Effector memory CD8-positive, alpha-beta T cell (primary cell): ENCODE measurements at regions not wholly inside any gene's neighbourhood (a gene's known extent, or its start where the extent isn't known, plus 50 kb on each side); places are given as distances from the start of the nearest gene placed in this dataset.

Experiments
- ATAC-seq: fragments of 150-1000 bp; cut with Tn5 transposase; replicated peaks from 2 replicates; pipeline ENCODE4 v1.10.0; 2021; ENCODE audit warnings: mild to moderate bottlenecking, moderate library complexity
- DNase-seq, 3 experiments: peaks; one replicate each; pipeline ENCODE4 v3.0.0; 2021
- H3K27ac Mint-ChIP-seq, 2 donors: one replicate each; pipeline ENCODE4 v1.8.0; 2022; ENCODE audit warnings: mild to moderate bottlenecking in 2 of 2, mixed read lengths in 2 of 2, moderate library complexity in 2 of 2
- H3K27me3 Mint-ChIP-seq, 2 donors: one replicate each; pipeline ENCODE4 v1.8.0; 2022; ENCODE audit warnings: mixed read lengths in 2 of 2
- H3K36me3 Mint-ChIP-seq: one replicate; pipeline ENCODE4 v1.8.0; 2022; ENCODE audit warnings: mild to moderate bottlenecking, moderate library complexity, mixed read lengths; ENCODE audit not compliant: insufficient read depth
- H3K4me1 Mint-ChIP-seq, 2 donors: one replicate each; pipeline ENCODE4 v1.8.0; 2022; ENCODE audit warnings: low read depth in 2 of 2, mixed read lengths in 2 of 2
- H3K4me3 Mint-ChIP-seq, 2 donors: one replicate each; pipeline ENCODE4 v1.8.0; 2022; ENCODE audit warnings: mild to moderate bottlenecking in 2 of 2, mixed read lengths in 2 of 2, moderate library complexity in 2 of 2
- H3K9me3 Mint-ChIP-seq, 2 donors: one replicate each; pipeline ENCODE4 v1.8.0; 2022; ENCODE audit warnings: mixed read lengths in 2 of 2

GRCh38 chr17:77888242-77889134 lies 70.0 kb upstream of the TNRC6C start:
- DNase-seq (no peak), ATAC-seq (no peak)
- Mint-ChIP-seq H3K36me3 (peaks cover 21% of the 10 kb centered on the region), H3K4me3 (peak overlapping the region; percentile 89 to 93), H3K4me1 (peaks cover 42 to 46% of the 10 kb centered on the region in 2 donors), H3K27me3 (no peaks in the 10 kb centered on the region), H3K27ac (peak overlapping the region; percentile 97 to 99), H3K9me3 (no peaks in the 10 kb centered on the region)

DNA sequence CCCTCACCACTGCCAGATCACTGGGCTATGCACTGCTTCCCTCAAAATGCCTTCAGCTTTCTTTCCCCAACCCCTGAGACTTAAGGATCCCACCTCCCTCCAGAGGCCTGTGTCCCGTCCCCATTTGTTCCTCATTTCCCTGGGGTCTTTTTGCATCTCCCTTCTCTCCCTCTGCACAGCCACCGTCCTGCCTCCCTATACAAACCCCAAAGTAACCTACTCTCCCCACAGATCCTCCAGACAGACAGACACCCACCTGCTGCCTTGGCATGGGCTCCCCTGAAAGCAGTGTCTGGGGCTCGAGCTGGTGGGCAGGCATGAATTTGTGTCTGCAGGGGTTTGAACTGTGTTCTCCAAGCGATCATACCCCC lies 69.4 kb upstream of the TNRC6C start:
- H3K27ac Mint-ChIP-seq = peak overlapping the region; percentile 97 to 99
- peak overlapping the region in 1 of 2 donors; percentile 89 for H3K4me3 Mint-ChIP-seq
- H3K9me3 Mint-ChIP-seq = no peaks in the 10 kb centered on the region
- no peaks in the 10 kb centered on the region for H3K27me3 Mint-ChIP-seq
- peaks cover 17% of the 10 kb centered on the region for H3K36me3 Mint-ChIP-seq
- ATAC-seq = no peak
- DNase-seq = no peak
- H3K4me1 Mint-ChIP-seq = peaks cover 43 to 44% of the 10 kb centered on the region in 2 donors

- Mint-ChIP-seq H3K9me3 (no peaks in the 10 kb centered on the region), H3K27me3 (no peaks in the 10 kb centered on the region), H3K4me3 (no peak overlapping the region), H3K36me3 (peaks cover 17% of the 10 kb centered on the region), H3K27ac (no peak overlapping the region), H3K4me1 (peaks cover 38 to 40% of the 10 kb centered on the region in 2 donors)
- no peak for ATAC-seq
- no peak for DNase-seq
Measured at GRCh38 chr17:77889866-77890760, 68.4 kb upstream of the TNRC6C start.

DNA sequence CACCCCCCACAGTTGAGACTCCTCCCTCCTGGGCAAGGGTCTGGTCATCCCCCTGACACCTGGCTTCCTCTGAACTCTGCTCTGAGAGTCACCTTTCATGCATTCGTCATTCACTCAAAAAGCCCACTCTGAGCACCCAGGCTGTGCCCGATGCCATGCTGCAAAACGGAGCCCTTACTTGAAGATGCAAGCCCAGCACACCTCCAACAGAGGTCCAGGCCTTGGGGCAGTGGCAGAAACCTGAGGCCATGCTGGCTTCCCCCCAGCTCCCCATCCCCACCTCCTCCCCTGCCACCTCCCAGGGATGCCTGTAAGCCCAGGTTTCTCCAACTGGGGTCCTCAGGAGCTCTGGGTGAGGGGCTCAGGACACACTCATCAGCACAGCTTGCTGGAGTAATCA lies 67.7 kb upstream of the TNRC6C start:
- Mint-ChIP-seq H3K4me1 (peaks cover 35 to 38% of the 10 kb centered on the region in 2 donors), H3K27ac (no peak overlapping the region)

DNA sequence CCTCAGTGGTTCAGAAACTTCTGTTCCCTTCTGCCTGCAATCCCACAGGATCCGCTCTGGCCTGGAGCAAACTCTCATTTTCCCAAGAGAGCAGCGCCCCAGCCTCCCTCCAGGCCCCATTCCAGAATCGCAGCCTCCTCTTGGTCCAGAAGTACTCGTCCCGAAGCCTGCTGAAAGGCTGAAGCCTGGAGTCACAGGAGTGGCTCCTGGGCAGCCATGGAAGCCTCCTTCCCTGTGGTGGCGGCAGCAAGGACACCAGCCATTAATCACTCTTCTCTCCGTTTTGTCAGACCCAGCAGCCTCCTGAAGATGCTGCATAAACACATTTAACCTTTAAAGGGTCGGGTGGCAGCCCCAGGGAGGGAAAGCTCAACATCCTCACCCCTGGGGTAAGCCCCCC lies 66.9 kb upstream of the TNRC6C start:
- peaks cover 15% of the 10 kb centered on the region for H3K36me3 Mint-ChIP-seq
- H3K9me3 Mint-ChIP-seq = no peaks in the 10 kb centered on the region
- H3K4me3 Mint-ChIP-seq = no peak overlapping the region
- no peaks in the 10 kb centered on the region for H3K27me3 Mint-ChIP-seq
- peak overlapping the region in 1 of 2 donors; percentile 69 for H3K27ac Mint-ChIP-seq
- DNase-seq (no peak), ATAC-seq (no peak)
- H3K4me1 Mint-ChIP-seq = peaks cover 29 to 32% of the 10 kb centered on the region in 2 donors

More for the DNA sequence above, 67.7 kb upstream of the TNRC6C start:
- no peak for ATAC-seq
- Mint-ChIP-seq H3K27me3 (no peaks in the 10 kb centered on the region), H3K36me3 (peaks cover 17% of the 10 kb centered on the region), H3K9me3 (no peaks in the 10 kb centered on the region), H3K4me3 (no peak overlapping the region)
- no peak for DNase-seq

GRCh38 chr17:77892031-77892430 lies 66.5 kb upstream of the TNRC6C start:
- Mint-ChIP-seq H3K4me1 (peaks cover 24 to 28% of the 10 kb centered on the region in 2 donors), H3K36me3 (peaks cover 15% of the 10 kb centered on the region), H3K27me3 (no peaks in the 10 kb centered on the region), H3K27ac (peak overlapping the region in 1 of 2 donors; percentile 69), H3K9me3 (no peaks in the 10 kb centered on the region), H3K4me3 (no peak overlapping the region)
- ATAC-seq = no peak
- DNase-seq = no peak

DNA sequence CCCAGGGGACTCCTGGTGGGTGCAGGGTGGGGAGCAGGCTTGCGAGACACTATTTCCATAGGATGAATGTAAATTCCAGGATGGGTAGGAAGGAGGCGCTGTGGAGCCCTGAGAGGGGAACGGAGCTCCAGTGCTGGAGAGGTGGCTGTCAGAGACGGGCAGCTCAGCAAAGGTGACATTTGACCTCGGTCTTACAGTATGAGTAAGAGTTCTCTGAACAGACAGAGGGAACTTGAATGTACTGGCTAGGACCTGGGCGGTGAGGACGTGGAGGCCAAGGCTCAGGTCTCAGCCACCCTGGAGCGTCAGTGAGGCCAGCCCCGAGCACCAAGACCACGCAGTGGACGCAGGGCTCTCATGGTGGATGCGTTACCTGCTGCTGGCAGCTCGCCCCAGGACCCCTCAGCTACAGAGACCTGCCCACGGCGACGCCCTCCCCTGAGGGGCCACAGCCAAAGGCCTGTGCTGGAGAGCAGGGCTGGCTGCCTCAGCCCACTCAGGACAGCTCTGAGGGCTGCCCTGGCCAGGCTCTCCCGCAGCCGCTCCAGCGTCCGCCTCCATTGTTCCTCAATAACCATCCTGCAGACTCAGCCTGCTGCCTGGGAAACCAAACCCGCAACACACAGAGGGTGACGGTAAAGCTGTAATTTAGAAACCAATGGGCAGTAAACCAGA lies 65.9 kb upstream of the TNRC6C start:
- Mint-ChIP-seq H3K27me3 (no peaks in the 10 kb centered on the region), H3K9me3 (no peaks in the 10 kb centered on the region), H3K36me3 (peaks cover 12% of the 10 kb centered on the region), H3K4me3 (no peak overlapping the region), H3K4me1 (peaks cover 19 to 23% of the 10 kb centered on the region in 2 donors), H3K27ac (peak overlapping the region; percentile 69 to 74)
- ATAC-seq (no peak), DNase-seq (no peak)

DNA sequence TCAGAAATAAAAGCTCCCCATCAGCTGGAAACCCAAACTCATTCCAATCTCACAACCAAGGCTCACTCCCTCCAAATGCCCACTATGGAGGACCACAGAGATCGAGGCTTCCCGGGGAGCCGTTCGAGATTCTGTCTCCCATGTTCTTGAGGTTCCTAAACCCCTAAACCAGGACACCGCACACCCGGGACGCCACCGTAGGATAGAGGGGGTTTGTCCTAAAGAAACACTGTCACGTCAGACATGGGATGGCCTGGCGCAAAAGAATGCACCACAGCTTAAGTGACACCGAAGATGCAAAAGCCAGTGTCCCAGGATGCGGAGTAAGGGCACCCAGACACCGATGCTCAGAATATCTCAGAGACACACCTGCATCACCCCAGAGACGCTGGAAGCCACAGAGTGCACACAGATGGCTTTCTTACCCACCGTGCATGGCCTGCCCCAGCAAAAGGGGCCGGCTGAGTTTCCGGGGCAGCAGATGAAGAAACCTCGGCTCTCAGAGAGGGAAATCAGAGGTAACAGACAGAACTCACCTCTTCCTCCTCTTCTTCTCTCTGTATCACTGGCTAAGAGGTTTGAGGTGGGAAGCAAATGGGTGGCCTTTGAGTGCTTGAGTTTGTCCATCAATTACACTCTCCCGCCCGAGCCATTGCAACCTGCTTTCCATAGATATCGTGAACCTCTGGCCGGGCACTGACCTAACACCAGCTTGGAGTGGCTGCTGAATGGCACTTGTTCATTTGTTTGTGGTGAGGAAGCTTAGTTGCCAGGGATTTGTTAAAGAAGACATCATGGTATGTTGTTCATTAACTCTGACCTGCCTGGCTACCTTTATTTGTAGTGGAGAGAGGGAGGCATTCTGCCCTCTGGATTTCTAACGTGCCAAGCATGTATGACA lies 65.1 kb upstream of the TNRC6C start:
- peak overlapping the region; percentile 74 to 85 for H3K27ac Mint-ChIP-seq
- H3K27me3 Mint-ChIP-seq = no peaks in the 10 kb centered on the region
- peak; percentile 46 for ATAC-seq
- peaks cover 13 to 15% of the 10 kb centered on the region in 2 donors for H3K4me1 Mint-ChIP-seq
- no peaks in the 10 kb centered on the region for H3K9me3 Mint-ChIP-seq
- DNase-seq = no peak
- no peak overlapping the region for H3K4me3 Mint-ChIP-seq
- H3K36me3 Mint-ChIP-seq = peaks cover 10% of the 10 kb centered on the region

DNA sequence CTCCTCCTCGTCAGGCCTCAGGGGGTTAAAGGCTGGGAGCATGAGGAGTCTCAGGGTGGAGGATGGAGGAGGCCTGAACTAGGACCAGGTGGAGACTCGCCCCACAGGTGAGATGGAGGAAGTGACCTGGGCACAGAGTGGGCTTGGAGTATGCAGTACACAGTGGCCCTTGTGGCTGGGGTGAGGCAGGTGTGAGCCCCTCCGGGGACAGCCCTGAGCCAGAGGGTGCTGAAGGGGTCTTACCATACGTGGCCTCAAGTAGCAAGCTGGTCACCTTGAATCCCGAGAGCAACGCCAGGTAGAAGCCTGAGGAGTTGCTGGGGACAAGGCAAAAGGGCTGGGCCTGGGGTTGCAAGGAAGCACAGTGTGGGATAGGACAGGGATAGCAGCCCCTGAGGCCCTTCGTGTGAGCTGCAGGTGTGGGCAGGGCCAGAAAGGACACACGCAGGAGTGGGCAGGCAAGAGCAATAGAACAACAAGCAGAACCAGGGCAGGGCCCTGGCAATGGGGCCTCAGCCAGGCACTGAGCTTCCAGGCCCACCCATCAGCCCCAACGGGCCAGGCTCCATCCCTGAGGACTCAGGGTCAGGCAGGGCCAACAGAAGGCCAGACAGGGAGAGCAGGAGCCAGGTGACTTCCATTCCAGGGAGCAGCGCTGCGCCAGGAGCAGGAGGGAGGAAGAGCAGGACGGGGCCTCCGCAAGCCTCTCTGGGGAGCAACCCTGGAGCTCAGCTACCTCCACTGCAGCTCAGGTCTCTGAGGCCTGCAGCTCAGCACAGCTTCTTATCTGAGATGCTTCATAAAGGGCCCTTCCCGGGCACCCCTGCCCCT lies 64.2 kb upstream of the TNRC6C start:
- ATAC-seq (no peak), DNase-seq (no peak)
- no peaks in the 10 kb centered on the region for H3K27me3 Mint-ChIP-seq
- peaks cover 6% of the 10 kb centered on the region for H3K36me3 Mint-ChIP-seq
- H3K4me3 Mint-ChIP-seq = no peak overlapping the region
- H3K27ac Mint-ChIP-seq = peak overlapping the region; percentile 79 to 85
- H3K9me3 Mint-ChIP-seq = no peaks in the 10 kb centered on the region
- peaks cover 9 to 11% of the 10 kb centered on the region in 2 donors for H3K4me1 Mint-ChIP-seq

DNA sequence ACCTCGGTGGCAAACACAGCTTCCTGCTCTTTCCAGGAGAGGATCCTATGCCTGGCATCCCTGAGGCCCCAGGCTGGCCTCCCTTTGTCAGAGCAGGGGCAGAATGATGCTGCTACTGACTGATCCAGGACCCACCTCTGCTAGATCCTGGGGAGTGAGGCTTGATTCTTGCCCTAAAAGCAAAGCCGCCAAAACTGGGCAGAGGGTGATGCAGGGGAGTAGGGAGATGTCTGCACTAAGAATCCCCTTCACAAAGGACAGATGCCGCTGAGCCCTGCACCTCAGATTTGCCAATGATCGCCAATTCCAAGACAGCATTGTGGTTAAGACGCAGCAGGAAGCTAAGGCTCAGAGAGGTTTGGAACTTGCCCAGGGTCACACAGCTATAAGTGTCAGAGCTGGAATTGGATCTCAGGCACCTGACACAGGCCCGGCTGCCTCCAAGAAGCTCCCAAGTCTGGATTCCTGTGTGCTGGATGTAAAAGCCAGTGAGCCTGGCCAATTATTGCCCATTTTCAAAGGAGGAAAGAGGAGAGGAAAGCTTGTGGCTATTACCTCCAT lies 60.7 kb upstream of the TNRC6C start:
- peaks cover under 1 to 1% of the 10 kb centered on the region in 2 donors for H3K27me3 Mint-ChIP-seq
- no peak for ATAC-seq

DNA sequence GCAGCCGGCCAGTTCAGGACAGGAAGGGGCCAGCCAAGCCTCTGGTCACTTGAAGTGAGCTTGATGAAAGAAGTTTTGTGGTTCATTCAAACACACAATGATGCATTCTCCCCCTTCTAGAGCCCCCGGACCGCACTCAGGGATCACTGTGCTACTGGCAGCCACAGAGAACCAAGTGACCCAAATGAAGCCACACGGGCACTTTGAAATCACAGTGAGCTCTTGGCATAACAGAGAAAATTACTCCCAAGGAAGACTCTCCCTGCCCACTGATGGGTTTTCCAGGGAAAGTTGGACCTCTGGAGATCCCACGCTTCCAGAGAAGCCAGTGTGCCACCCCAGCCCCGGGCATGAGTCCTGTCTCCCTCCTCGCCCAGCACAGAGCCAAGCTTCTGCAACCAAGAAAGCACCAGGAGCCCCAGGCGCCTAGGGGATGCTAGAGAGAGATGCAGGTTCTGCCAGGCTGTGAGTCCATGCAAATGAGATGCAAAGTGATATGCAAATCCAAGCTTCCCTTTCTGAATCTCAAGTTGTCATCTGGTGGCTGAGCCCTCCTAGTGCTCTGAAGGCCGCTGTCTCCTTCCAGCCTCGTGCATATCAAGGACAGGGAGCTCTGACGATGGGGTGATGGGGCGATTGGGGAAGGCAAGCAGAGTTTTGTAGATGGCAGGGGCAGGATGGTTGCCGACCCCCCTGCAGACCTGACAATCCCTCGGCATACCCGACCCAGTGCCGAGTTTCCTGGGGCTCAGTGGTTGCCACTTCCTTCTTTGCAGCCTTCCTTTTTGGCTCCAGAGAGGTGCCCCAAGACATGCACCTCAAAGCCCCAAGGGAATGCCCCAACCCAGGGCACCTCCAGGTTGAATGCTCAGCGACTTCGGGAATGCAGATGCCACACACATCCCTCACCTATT lies 59.7 kb upstream of the TNRC6C start:
- no peak overlapping the region for H3K27ac Mint-ChIP-seq
- DNase-seq = no peak
- no peak for ATAC-seq
- peaks cover 10 to 11% of the 10 kb centered on the region in 2 donors for H3K27me3 Mint-ChIP-seq
- H3K4me3 Mint-ChIP-seq = no peak overlapping the region
- H3K4me1 Mint-ChIP-seq = peaks cover 10 to 16% of the 10 kb centered on the region in 2 donors
- H3K36me3 Mint-ChIP-seq = no peaks in the 10 kb centered on the region
- H3K9me3 Mint-ChIP-seq = no peaks in the 10 kb centered on the region

More for the DNA sequence above, 60.7 kb upstream of the TNRC6C start:
- Mint-ChIP-seq H3K4me1 (peaks cover 15 to 16% of the 10 kb centered on the region in 2 donors), H3K4me3 (no peak overlapping the region), H3K9me3 (no peaks in the 10 kb centered on the region), H3K27ac (no peak overlapping the region), H3K36me3 (no peaks in the 10 kb centered on the region)
- DNase-seq = no peak
